Activated CD4-positive, alpha-beta memory T cell treated with anti-CD3 and anti-CD28 coated beads, Interleukin-2, amount 10 ng/mL, durations not matched to agents 7 days and 5 days (primary cell): ENCODE measurements at regions not wholly inside any gene's neighbourhood (a gene's known extent, or its start where the extent isn't known, plus 50 kb on each side); places are given as distances from the start of the nearest gene placed in this dataset.
"Not testable (repeated sequence)": the region's sequence is repeated elsewhere in the genome, so short reads cannot be mapped to it uniquely, and the experiment has no call there.

Source experiments
- CTCF ChIA-PET: fragments of 350-600 bp; sonication (Branson Sonifier 250); formaldehyde crosslinking; loops from one replicate; lab custom pipeline; 2021; ENCODE audit warnings: antibody characterized with exemption, inconsistent platforms; lab: Charles Lee
- POLR2A ChIA-PET: fragments of 350-600 bp; sonication (Branson Sonifier 250); formaldehyde crosslinking; loops from one replicate; lab custom pipeline; 2021; ENCODE audit warnings: antibody characterized with exemption; lab: Charles Lee
- DNase-seq: peaks from one replicate; pipeline ENCODE4 v3.0.0-alpha.2; 2020
- H3K27ac Mint-ChIP-seq: one replicate; pipeline ENCODE4 v1.8.0; 2021; ENCODE audit warnings: mild to moderate bottlenecking, mixed read lengths
- H3K27me3 Mint-ChIP-seq: one replicate; pipeline ENCODE4 v1.8.0; 2021; ENCODE audit warnings: mixed read lengths
- H3K36me3 Mint-ChIP-seq: one replicate; pipeline ENCODE4 v1.8.0; 2021; ENCODE audit warnings: low read depth, mixed read lengths
- H3K4me1 Mint-ChIP-seq: one replicate; pipeline ENCODE4 v1.8.0; 2021; ENCODE audit warnings: mixed read lengths
- H3K4me3 Mint-ChIP-seq: one replicate; pipeline ENCODE4 v1.8.0; 2021; ENCODE audit warnings: mild to moderate bottlenecking, mixed read lengths
- H3K9me3 Mint-ChIP-seq: one replicate; pipeline ENCODE4 v1.8.0; 2021; ENCODE audit warnings: mixed read lengths

GRCh38 chr6:28603891-28604290 lies 78.2 kb downstream of the GPX5 start:
- H3K27ac Mint-ChIP-seq, result no peak overlapping the region
- H3K4me1 Mint-ChIP-seq, result peaks cover 3% of the 10 kb centered on the region
- H3K27me3 Mint-ChIP-seq, result peaks cover 31% of the 10 kb centered on the region
- no peak for DNase-seq
- no peaks in the 10 kb centered on the region for H3K36me3 Mint-ChIP-seq
- H3K4me3 Mint-ChIP-seq, result no peak overlapping the region
- ChIA-PET POLR2A (no interaction called here), CTCF (interaction anchor here (0.7 kb wide), 1 partner anchor 14 kb away, joined by 3 read pairs; no protein-coding TSS in a partner anchor)
- no peaks in the 10 kb centered on the region for H3K9me3 Mint-ChIP-seq

GRCh38 chr6:28606424-28607391 lies 81.0 kb downstream of the GPX5 start:
- POLR2A ChIA-PET, result no interaction called here
- CTCF ChIA-PET, result no interaction called here
- peak; percentile 19 for DNase-seq
- Mint-ChIP-seq H3K27ac (no peak overlapping the region), H3K36me3 (no peaks in the 10 kb centered on the region), H3K4me3 (peak overlapping the region; percentile 21), H3K9me3 (no peaks in the 10 kb centered on the region), H3K27me3 (peaks cover 25% of the 10 kb centered on the region), H3K4me1 (peaks cover 3% of the 10 kb centered on the region)

GRCh38 chr6:28607990-28608389 lies 82.3 kb downstream of the GPX5 start:
- Mint-ChIP-seq H3K9me3 (no peaks in the 10 kb centered on the region), H3K27ac (no peak overlapping the region), H3K27me3 (peaks cover 26% of the 10 kb centered on the region), H3K4me1 (peaks cover 3% of the 10 kb centered on the region), H3K36me3 (no peaks in the 10 kb centered on the region), H3K4me3 (no peak overlapping the region)
- POLR2A ChIA-PET, result no interaction called here
- DNase-seq, result no peak
- CTCF ChIA-PET, result no interaction called here

- DNase-seq, result no peak
- H3K4me3 Mint-ChIP-seq, result no peak overlapping the region
- H3K9me3 Mint-ChIP-seq, result no peaks in the 10 kb centered on the region
- CTCF ChIA-PET, result no interaction called here
- no peak overlapping the region for H3K27ac Mint-ChIP-seq
- POLR2A ChIA-PET, result no interaction called here
- peaks cover 3% of the 10 kb centered on the region for H3K4me1 Mint-ChIP-seq
- H3K27me3 Mint-ChIP-seq, result peaks cover 32% of the 10 kb centered on the region
- H3K36me3 Mint-ChIP-seq, result no peaks in the 10 kb centered on the region
These were observed 84.0 kb downstream of the GPX5 start for GRCh38 chr6:28609672-28610071.

- no peak overlapping the region for H3K27ac Mint-ChIP-seq
- H3K27me3 Mint-ChIP-seq, result peaks cover 30% of the 10 kb centered on the region
- POLR2A ChIA-PET, result no interaction called here
- no peaks in the 10 kb centered on the region for H3K4me1 Mint-ChIP-seq
- no peak overlapping the region for H3K4me3 Mint-ChIP-seq
- CTCF ChIA-PET, result no interaction called here
- DNase-seq, result no peak
- no peaks in the 10 kb centered on the region for H3K36me3 Mint-ChIP-seq
- H3K9me3 Mint-ChIP-seq, result no peaks in the 10 kb centered on the region
These were observed 89.9 kb downstream of the GPX5 start for GRCh38 chr6:28615616-28615954.

DNA sequence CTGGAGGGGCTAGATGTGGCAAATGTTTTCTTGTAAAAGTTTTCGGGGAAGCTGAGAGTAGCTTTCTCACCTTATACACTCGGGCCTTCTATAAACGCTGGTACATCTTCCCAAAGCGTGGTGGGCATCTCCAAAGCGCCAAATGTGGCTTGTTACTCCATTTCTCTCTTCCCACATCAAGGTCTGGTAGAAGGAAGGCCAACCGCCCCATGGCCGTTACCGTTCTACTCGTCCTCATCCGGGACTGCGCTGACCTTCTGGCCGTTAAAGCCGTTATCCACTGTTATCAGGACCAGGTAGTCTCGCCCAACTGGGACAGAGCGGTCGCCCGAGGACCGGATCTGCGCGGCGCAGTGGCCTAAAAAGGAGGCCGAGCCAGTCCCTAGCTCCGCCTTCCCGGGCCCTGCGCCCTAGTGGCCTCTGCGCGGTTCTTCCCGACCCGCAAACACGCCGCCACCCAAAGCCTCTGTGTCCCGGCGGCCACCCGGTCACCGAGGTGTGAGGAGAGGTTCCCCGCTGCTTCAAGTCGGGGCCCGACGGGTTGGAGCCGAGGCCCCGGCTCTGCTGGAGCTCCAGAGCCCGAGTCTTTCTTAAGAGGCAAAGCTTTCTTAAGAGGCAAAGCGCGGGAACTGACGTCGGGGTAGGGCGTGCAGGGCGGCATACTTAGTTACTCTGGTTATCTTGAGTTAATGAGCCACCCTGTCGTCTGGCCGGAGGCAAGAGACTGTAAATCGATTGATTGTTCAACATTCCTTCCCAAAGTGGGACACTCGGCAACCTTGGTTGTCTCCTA lies 90.5 kb downstream of the GPX5 start:
- Mint-ChIP-seq H3K27me3 (peaks cover 35% of the 10 kb centered on the region), H3K4me3 (no peak overlapping the region), H3K27ac (no peak overlapping the region), H3K4me1 (no peaks in the 10 kb centered on the region), H3K36me3 (no peaks in the 10 kb centered on the region), H3K9me3 (no peaks in the 10 kb centered on the region)
- POLR2A ChIA-PET, result no interaction called here
- DNase-seq, result no peak
- CTCF ChIA-PET, result no interaction called here

- H3K27ac Mint-ChIP-seq, result no peak overlapping the region
- peaks cover 29% of the 10 kb centered on the region for H3K27me3 Mint-ChIP-seq
- H3K9me3 Mint-ChIP-seq, result no peaks in the 10 kb centered on the region
- DNase-seq, result no peak
- no peak overlapping the region for H3K4me3 Mint-ChIP-seq
- H3K4me1 Mint-ChIP-seq, result no peaks in the 10 kb centered on the region
- H3K36me3 Mint-ChIP-seq, result no peaks in the 10 kb centered on the region
- POLR2A ChIA-PET, result no interaction called here
- CTCF ChIA-PET, result no interaction called here
These were observed 93.3 kb downstream of the GPX5 start for GRCh38 chr6:28618898-28619555.

DNA sequence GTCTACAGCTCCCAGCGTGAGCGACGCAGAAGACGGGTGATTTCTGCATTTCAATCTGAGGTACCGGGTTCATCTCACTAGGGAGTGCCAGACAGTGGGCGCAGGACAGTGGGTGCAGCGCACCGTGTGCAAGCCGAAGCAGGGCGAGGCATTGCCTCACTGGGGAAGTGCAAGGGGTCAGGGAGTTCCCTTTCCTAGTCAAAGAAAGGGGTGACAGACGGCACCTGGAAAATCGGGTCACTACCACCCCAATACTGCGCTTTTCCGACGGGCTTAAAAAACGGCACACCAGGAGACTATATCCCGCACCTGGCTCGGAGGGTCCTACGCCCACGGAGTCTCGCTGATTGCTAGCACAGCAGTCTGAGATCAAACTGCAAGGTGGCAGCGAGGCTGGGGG lies 95.6 kb downstream of the GPX5 start:
- H3K4me3 Mint-ChIP-seq, H3K27ac Mint-ChIP-seq, POLR2A ChIA-PET, DNase-seq, CTCF ChIA-PET, H3K4me1 Mint-ChIP-seq, H3K36me3 Mint-ChIP-seq, H3K9me3 Mint-ChIP-seq: not testable (repeated sequence)
- H3K27me3 Mint-ChIP-seq, result peaks cover 20% of the 10 kb centered on the region

DNA sequence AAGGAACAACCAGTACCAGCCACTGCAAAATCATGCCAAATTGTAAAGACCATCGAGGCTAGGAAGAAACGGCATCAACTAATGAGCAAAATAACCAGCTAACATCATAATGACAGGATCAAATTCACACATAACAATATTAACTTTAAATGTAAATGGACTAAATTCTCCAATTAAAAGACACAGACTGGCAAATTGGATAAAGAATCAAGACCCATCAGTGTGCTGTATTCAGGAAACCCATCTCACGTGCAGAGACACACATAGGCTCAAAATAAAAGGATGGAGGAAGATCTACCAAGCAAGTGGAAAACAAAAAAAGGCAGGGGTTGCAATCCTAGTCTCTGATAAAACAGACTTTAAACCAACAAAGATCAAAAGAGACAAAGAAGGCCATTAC lies 97.6 kb downstream of the GPX5 start:
- H3K27ac Mint-ChIP-seq, POLR2A ChIA-PET, H3K9me3 Mint-ChIP-seq, DNase-seq, H3K4me3 Mint-ChIP-seq, CTCF ChIA-PET, H3K36me3 Mint-ChIP-seq, H3K4me1 Mint-ChIP-seq: not testable (repeated sequence)
- H3K27me3 Mint-ChIP-seq, result peaks cover 16% of the 10 kb centered on the region

- H3K4me1 Mint-ChIP-seq, DNase-seq, POLR2A ChIA-PET, H3K4me3 Mint-ChIP-seq, H3K27ac Mint-ChIP-seq, H3K27me3 Mint-ChIP-seq, H3K36me3 Mint-ChIP-seq, CTCF ChIA-PET, H3K9me3 Mint-ChIP-seq: not testable (repeated sequence)
These were observed 100.7 kb downstream of the GPX5 start for GRCh38 chr6:28626386-28626785.

DNA sequence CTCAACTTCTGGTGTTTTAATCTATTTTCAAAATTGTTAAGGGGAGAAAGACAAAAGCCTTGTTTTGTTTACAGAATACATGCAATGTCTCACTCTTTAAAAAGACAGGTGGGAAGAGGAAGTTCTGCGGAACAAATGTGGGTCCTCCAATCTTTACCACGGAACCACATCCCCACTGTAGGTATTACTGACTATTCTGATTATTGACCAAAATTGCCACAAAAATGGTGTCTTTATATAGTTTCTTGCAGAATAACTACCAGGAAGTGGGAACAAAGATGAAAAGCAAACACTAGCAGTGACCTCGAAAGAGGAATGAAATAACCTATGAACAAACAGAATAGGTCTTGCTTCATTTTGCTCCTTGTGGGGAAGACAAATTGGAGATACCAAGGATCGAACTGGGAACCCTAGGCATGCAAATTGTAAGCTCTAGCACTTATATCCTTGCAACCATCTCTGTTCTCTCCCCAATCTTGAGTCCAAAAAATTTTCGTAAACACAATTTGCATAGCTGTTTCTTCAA lies 106.7 kb downstream of the GPX5 start:
- DNase-seq, result no peak
- Mint-ChIP-seq H3K27me3 (peaks cover 49% of the 10 kb centered on the region), H3K27ac (no peak overlapping the region), H3K36me3 (peaks cover 13% of the 10 kb centered on the region), H3K4me3 (no peak overlapping the region), H3K9me3 (peaks cover 8% of the 10 kb centered on the region), H3K4me1 (peaks cover 12% of the 10 kb centered on the region)
- ChIA-PET CTCF (no interaction called here), POLR2A (no interaction called here)

- no peak overlapping the region for H3K4me3 Mint-ChIP-seq
- DNase-seq, result no peak
These were observed 107.9 kb downstream of the GPX5 start for GRCh38 chr6:28633445-28634215.

More at GRCh38 chr6:28633445-28634215, 107.9 kb downstream of the GPX5 start:
- CTCF ChIA-PET, result no interaction called here
- POLR2A ChIA-PET, result no interaction called here
- Mint-ChIP-seq H3K36me3 (peaks cover 13% of the 10 kb centered on the region), H3K9me3 (peaks cover 5% of the 10 kb centered on the region), H3K27ac (no peak overlapping the region), H3K27me3 (peaks cover 50% of the 10 kb centered on the region), H3K4me1 (peaks cover 12% of the 10 kb centered on the region)
